Osteoblast (primary cell): ENCODE measurements at regions not wholly inside any gene's neighbourhood (a gene's known extent, or its start where the extent isn't known, plus 50 kb on each side); places are given as distances from the start of the nearest gene placed in this dataset.

Experiments
- DNase-seq: peaks from one replicate; pipeline ENCODE4 v3.0.0; 2011; ENCODE audit warnings: low spot score, mixed read lengths; ENCODE audit not compliant: insufficient read length; ENCODE audit errors: missing footprints
- H2AFZ ChIP-seq: 2 replicates; pipeline ENCODE4 v1.6.0; 2011; ENCODE audit warnings: mild to moderate bottlenecking, low read length
- H3K27ac ChIP-seq: 2 replicates; pipeline ENCODE4 v1.5.1; 2011; ENCODE audit warnings: mild to moderate bottlenecking, low read depth, low read length, moderate library complexity
- H3K27me3 ChIP-seq: 2 replicates; pipeline ENCODE4 v1.6.0; 2012; ENCODE audit warnings: mild to moderate bottlenecking, control low read depth, inconsistent platforms, low read length, moderate library complexity; ENCODE audit not compliant: insufficient read depth
- H3K36me3 ChIP-seq: 2 replicates; pipeline ENCODE4 v1.5.1; 2011; ENCODE audit warnings: mild to moderate bottlenecking, low read length, control low read depth, moderate library complexity; ENCODE audit not compliant: insufficient read depth
- H3K4me1 ChIP-seq: 2 replicates; pipeline ENCODE4 v1.5.1; 2011; ENCODE audit warnings: mild to moderate bottlenecking, low read length, control low read depth, moderate library complexity; ENCODE audit not compliant: insufficient read depth
- H3K4me2 ChIP-seq: 2 replicates; pipeline ENCODE4 v1.6.0; 2011; ENCODE audit warnings: mild to moderate bottlenecking, low read length; ENCODE audit not compliant: insufficient read depth
- H3K4me3 ChIP-seq: fragments of 200-600 bp; sonication (generic); 3 replicates; pipeline ENCODE4 v1.5.1; 2012; ENCODE audit warnings: mild to moderate bottlenecking, low read length, inconsistent platforms; ENCODE audit not compliant: insufficient read depth
- H3K79me2 ChIP-seq: 2 replicates; pipeline ENCODE4 v1.6.0; 2012; ENCODE audit warnings: mild to moderate bottlenecking, low read length, control low read depth, inconsistent platforms; ENCODE audit not compliant: insufficient read depth
- H3K9me3 ChIP-seq: 2 replicates; pipeline ENCODE4 v1.5.1; 2011; ENCODE audit warnings: low read depth, low read length, control low read depth
- H4K20me1 ChIP-seq: 2 replicates; pipeline ENCODE4 v1.6.0; 2012; ENCODE audit warnings: mild to moderate bottlenecking, low read length, control low read depth; ENCODE audit not compliant: insufficient read depth
- CTCF ChIP-seq: IDR thresholded peaks from 2 replicates; pipeline ENCODE4 v1.5.1; 2011; ENCODE audit warnings: mild to moderate bottlenecking, low read depth, low read length, moderate library complexity; ENCODE audit errors: extremely low read depth

GRCh38 chr13:78131346-78131745 is 212.7 kb upstream of the EDNRB start:
- no peak for DNase-seq
- Histone ChIP-seq H3K9me3 (no peaks in the 10 kb centered on the region), H4K20me1 (no peaks in the 10 kb centered on the region), H3K79me2 (no peaks in the 10 kb centered on the region), H3K4me2 (no peak overlapping the region), H2AFZ (no peak overlapping the region), H3K4me3 (no peak overlapping the region), H3K36me3 (no peaks in the 10 kb centered on the region), H3K27me3 (no peaks in the 10 kb centered on the region), H3K27ac (no peak overlapping the region), H3K4me1 (no peaks in the 10 kb centered on the region)
- TF ChIP-seq CTCF, result no peak

- no peak for TF ChIP-seq CTCF
- Histone ChIP-seq H3K4me1 (no peaks in the 10 kb centered on the region), H4K20me1 (no peaks in the 10 kb centered on the region), H2AFZ (no peak overlapping the region), H3K27ac (no peak overlapping the region), H3K9me3 (no peaks in the 10 kb centered on the region), H3K36me3 (no peaks in the 10 kb centered on the region), H3K27me3 (no peaks in the 10 kb centered on the region), H3K4me2 (no peak overlapping the region), H3K4me3 (no peak overlapping the region), H3K79me2 (no peaks in the 10 kb centered on the region)
- DNase-seq, result no peak
Measured at GRCh38 chr13:78129823-78130222, 211.2 kb upstream of the EDNRB start.

- no peak for DNase-seq
- Histone ChIP-seq H3K27ac (no peak overlapping the region), H3K4me1 (no peaks in the 10 kb centered on the region), H3K27me3 (no peaks in the 10 kb centered on the region), H3K79me2 (no peaks in the 10 kb centered on the region), H3K9me3 (no peaks in the 10 kb centered on the region), H2AFZ (no peak overlapping the region), H3K4me3 (no peak overlapping the region), H3K4me2 (no peak overlapping the region), H4K20me1 (no peaks in the 10 kb centered on the region), H3K36me3 (no peaks in the 10 kb centered on the region)
- TF ChIP-seq CTCF, result no peak
Measured at GRCh38 chr13:78129359-78129758, 210.7 kb upstream of the EDNRB start.

GRCh38 chr13:78121459-78122348 is 203.1 kb upstream of the EDNRB start:
- no peaks in the 10 kb centered on the region for H4K20me1 ChIP-seq
- H3K4me3 ChIP-seq, result no peak overlapping the region
- no peaks in the 10 kb centered on the region for H3K36me3 ChIP-seq
- H3K79me2 ChIP-seq, result no peaks in the 10 kb centered on the region
- no peak overlapping the region for H2AFZ ChIP-seq
- H3K4me2 ChIP-seq, result peak overlapping the region; percentile 42
- no peaks in the 10 kb centered on the region for H3K27me3 ChIP-seq
- no peaks in the 10 kb centered on the region for H3K4me1 ChIP-seq
- no peak overlapping the region for H3K27ac ChIP-seq
- H3K9me3 ChIP-seq, result no peaks in the 10 kb centered on the region
- DNase-seq, result no peak
- TF ChIP-seq CTCF, result peak; percentile 94
